ENCODE measurements at regions not wholly inside any gene's neighbourhood (a gene's known extent, or its start where the extent isn't known, plus 50 kb on each side); places are given as distances from the start of the nearest gene placed in this dataset.

DNA sequence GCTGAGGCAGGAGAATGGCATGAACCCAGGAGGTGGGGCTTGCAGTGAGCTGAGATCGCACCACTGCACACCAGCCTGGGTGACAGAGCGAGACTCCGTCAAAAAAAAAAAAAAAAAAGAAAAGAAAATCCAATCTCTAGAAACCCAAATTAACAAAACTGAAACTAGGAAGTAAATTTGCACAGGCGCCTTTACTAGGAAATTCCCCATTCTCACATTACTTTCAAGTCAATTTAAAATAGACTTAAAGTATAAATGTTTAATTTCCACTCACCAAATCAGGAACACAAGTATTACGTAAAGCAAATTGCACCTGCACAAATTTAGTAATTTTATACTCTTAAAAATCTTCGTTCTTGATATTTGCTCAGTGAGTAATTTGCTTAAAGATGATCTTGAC is 67.8 kb upstream of the BCAR3 start:
- TF ChIP-seq, protein P1, sequence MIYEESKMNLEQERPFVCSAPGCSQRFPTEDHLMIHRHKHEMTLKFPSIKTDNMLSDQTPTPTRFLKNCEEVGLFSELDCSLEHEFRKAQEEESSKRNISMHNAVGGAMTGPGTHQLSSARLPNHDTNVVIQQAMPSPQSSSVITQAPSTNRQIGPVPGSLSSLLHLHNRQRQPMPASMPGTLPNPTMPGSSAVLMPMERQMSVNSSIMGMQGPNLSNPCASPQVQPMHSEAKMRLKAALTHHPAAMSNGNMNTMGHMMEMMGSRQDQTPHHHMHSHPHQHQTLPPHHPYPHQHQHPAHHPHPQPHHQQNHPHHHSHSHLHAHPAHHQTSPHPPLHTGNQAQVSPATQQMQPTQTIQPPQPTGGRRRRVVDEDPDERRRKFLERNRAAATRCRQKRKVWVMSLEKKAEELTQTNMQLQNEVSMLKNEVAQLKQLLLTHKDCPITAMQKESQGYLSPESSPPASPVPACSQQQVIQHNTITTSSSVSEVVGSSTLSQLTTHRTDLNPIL (CRISPR knock-in tag; IDR thresholded peaks at IDR 0.05; ENCODE audit: low read depth) = no peak
- TF ChIP-seq ARNTL (CRISPR knock-in tag; IDR thresholded peaks at IDR 0.05; ENCODE audit: borderline replicate concordance, low read depth) (no peak), ZNF565 (CRISPR knock-in tag; conservative IDR thresholded peaks at IDR 0.05; ENCODE audit: low read depth) (no peak)

Data from SK-N-SH treated with all-trans-retinoic acid at 6 μM for 48 hours (cell line).